ENCODE measurements at regions not wholly inside any gene's neighbourhood (a gene's known extent, or its start where the extent isn't known, plus 50 kb on each side); places are given as distances from the start of the nearest gene placed in this dataset.

GRCh38 chr18:39990540-39990939 is 1964.5 kb upstream of the PIK3C3 start:
- H3K4me1 ChIP-seq: no peaks in the 10 kb centered on the region
- intact Hi-C loops (cut with DNase I): loop anchor here in 1 of 10 donors (10.0 kb wide), 1 partner anchor 64 kb away; no protein-coding TSS in a partner anchor
- no peak for DNase-seq
- no peak overlapping the region for H3K4me3 ChIP-seq
- ATAC-seq: no peak
- H3K27me3 ChIP-seq: no peaks in the 10 kb centered on the region
- no peak overlapping the region for H3K27ac ChIP-seq
- no peaks in the 10 kb centered on the region for H3K9me3 ChIP-seq
- no peak for TF ChIP-seq CTCF (IDR thresholded peaks at IDR 0.05)
- TF ChIP-seq POLR2A (IDR thresholded peaks at IDR 0.05): no peak
- H3K36me3 ChIP-seq: no peaks in the 10 kb centered on the region

GRCh38 chr18:39976771-39977170 is 1978.3 kb upstream of the PIK3C3 start:
- ATAC-seq (no peak), DNase-seq (no peak)
- H3K4me1 ChIP-seq: no peaks in the 10 kb centered on the region
- no peak overlapping the region for H3K27ac ChIP-seq
- H3K27me3 ChIP-seq: no peaks in the 10 kb centered on the region
- no peak overlapping the region for H3K4me3 ChIP-seq
- no peaks in the 10 kb centered on the region for H3K9me3 ChIP-seq
- no peaks in the 10 kb centered on the region for H3K36me3 ChIP-seq
- 90 to 97% (median 93%) methylated on average over 9 of the region's 9 CpGs for WGBS, 4 donors
- intact Hi-C loops (cut with DNase I): no loop called here
- no peak for TF ChIP-seq CTCF (IDR thresholded peaks at IDR 0.05)
- no peak for TF ChIP-seq POLR2A (IDR thresholded peaks at IDR 0.05)

- Histone ChIP-seq H3K4me1 (no peaks in the 10 kb centered on the region), H3K27ac (no peak overlapping the region), H3K4me3 (no peak overlapping the region), H3K36me3 (no peaks in the 10 kb centered on the region), H3K9me3 (no peaks in the 10 kb centered on the region), H3K27me3 (no peaks in the 10 kb centered on the region)
- ATAC-seq: no peak
- TF ChIP-seq CTCF (IDR thresholded peaks at IDR 0.05) (no peak), POLR2A (IDR thresholded peaks at IDR 0.05) (no peak)
- intact Hi-C loops (cut with DNase I): no loop called here
- DNase-seq: no peak
- 83 to 87% (median 86%) methylated on average over 3 of the region's 3 CpGs for WGBS, 4 donors
Measured at GRCh38 chr18:39972521-39972920, 1982.5 kb upstream of the PIK3C3 start.

GRCh38 chr18:39969803-39970494 is 1985.1 kb upstream of the PIK3C3 start:
- Histone ChIP-seq H3K4me1 (no peaks in the 10 kb centered on the region), H3K36me3 (no peaks in the 10 kb centered on the region), H3K27ac (no peak overlapping the region), H3K4me3 (no peak overlapping the region), H3K9me3 (no peaks in the 10 kb centered on the region), H3K27me3 (no peaks in the 10 kb centered on the region)
- intact Hi-C loops (cut with DNase I): no loop called here
- TF ChIP-seq POLR2A (IDR thresholded peaks at IDR 0.05) (no peak), CTCF (IDR thresholded peaks at IDR 0.05) (no peak)
- no peak for DNase-seq
- no peak for ATAC-seq
- 65 to 74% (median 66%) methylated on average over 2 of the region's 2 CpGs for WGBS, 4 donors
